ENCODE measurements at regions not wholly inside any gene's neighbourhood (a gene's known extent, or its start where the extent isn't known, plus 50 kb on each side); places are given as distances from the start of the nearest gene placed in this dataset.

DNA sequence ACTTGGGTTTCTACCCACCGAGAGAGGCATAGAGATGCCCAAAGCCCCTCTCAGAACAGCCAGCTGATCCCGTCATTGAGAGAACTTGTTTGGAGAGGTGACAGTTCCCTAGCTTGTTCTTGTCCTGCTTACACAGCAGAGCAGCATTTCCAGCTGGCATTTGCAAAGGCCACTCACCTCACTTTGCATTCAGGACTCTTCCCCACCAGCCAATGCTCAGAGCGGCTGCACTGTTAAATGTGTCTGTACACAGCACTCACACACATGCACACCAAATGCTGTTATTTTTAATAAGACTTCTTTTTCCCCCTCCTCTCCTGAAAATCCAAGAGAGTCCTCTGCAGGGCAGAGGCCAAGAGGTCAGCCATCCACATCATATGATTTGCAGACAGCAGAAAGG is 104.6 kb upstream of the SLC14A2 start:
- POLR2A ChIA-PET, result no interaction called here
- dilution Hi-C loops (cut with MboI; ENCODE audit: extremely low pct_ligation_motif_present, low sequenced_read_pairs) (no loop called here), intact Hi-C loops (cut with micrococcal nuclease) (no loop called here)
- Histone ChIP-seq H3K4me2 (ENCODE audit: insufficient read depth, low read length) (no peak overlapping the region), H2AFZ (ENCODE audit: low read depth, low read length) (no peak overlapping the region), H3K9ac (replicated peaks; ENCODE audit: extremely low read depth, insufficient read depth, low read length) (no peak overlapping the region), H3K4me3 (replicated peaks in 1 of 3; ENCODE audit: insufficient read depth in 1 of 3, low read depth in 1 of 3, low read length in 3 of 3) (no peak overlapping the region), H3K27me3 (ENCODE audit: control insufficient read depth in 2 of 2, insufficient read depth in 2 of 2, low read length in 2 of 2) (no peaks in the 10 kb centered on the region), H3K9me3 (replicated peaks; ENCODE audit: control insufficient read depth, insufficient read depth, low read length) (no peaks in the 10 kb centered on the region), H3K4me1 (ENCODE audit: control insufficient read depth, extremely low read depth, insufficient read depth, low read length) (no peaks in the 10 kb centered on the region), H3K36me3 (ENCODE audit: control insufficient read depth in 2 of 2, extremely low read depth in 1 of 2, insufficient read depth in 2 of 2, low read length in 2 of 2) (no peaks in the 10 kb centered on the region), H3K27ac (ENCODE audit: insufficient read depth, low read depth, low read length) (no peak overlapping the region), H4K20me1 (replicated peaks; ENCODE audit: control insufficient read depth, extremely low read depth, insufficient read depth, low read length) (no peaks in the 10 kb centered on the region), H3K9me1 (replicated peaks; ENCODE audit: control insufficient read depth, extremely low read depth, insufficient read depth, low read length) (no peaks in the 10 kb centered on the region), H3K79me2 (ENCODE audit: control insufficient read depth, insufficient read depth, low read length) (no peaks in the 10 kb centered on the region)
- no peak for TF ChIP-seq JUN (IDR thresholded peaks at IDR 0.05; ENCODE audit: borderline replicate concordance, insufficient read depth, insufficient read length, low read depth)
- no peak for TF ChIP-seq POLR2A (IDR thresholded peaks at IDR 0.05; ENCODE audit: low read depth, low read length)
- TF ChIP-seq MYC (IDR thresholded peaks at IDR 0.05; ENCODE audit: low read depth, low read length), result no peak
- no peak for TF ChIP-seq POLR2AphosphoS5 (IDR thresholded peaks at IDR 0.05; ENCODE audit: insufficient read depth, low read depth, low read length)
- no peak for TF ChIP-seq GATA2 (IDR thresholded peaks at IDR 0.05; ENCODE audit: insufficient read depth, insufficient read length, low read depth, low read length)
- no peak for TF ChIP-seq EZH2 (IDR thresholded peaks at IDR 0.05; ENCODE audit: borderline replicate concordance, low read depth, low read length, severe bottlenecking)
- TF ChIP-seq CTCF (IDR thresholded peaks at IDR 0.05; ENCODE audit: extremely low read depth in 1 of 2, insufficient read depth in 1 of 2, low read depth in 1 of 2, low read length in 2 of 2), result no peak
- TF ChIP-seq MAX (IDR thresholded peaks at IDR 0.05; ENCODE audit: insufficient read depth, insufficient read length), result no peak
- no peak for TF ChIP-seq FOS (IDR thresholded peaks at IDR 0.05; ENCODE audit: borderline replicate concordance, insufficient read depth, low read length)
- BruUV-seq (replicated peaks), result no TSS peak
- CTCF ChIA-PET, result no interaction called here
- DNase-seq (ENCODE audit: low read depth, low spot score) (no peak), FAIRE-seq (no peak)

Measured in endothelial cell of umbilical vein (primary cell).